GM21447 (cell line): ENCODE measurements at regions not wholly inside any gene's neighbourhood (a gene's known extent, or its start where the extent isn't known, plus 50 kb on each side); places are given as distances from the start of the nearest gene placed in this dataset.
"Not testable (repeated sequence)": the region's sequence is repeated elsewhere in the genome, so short reads cannot be mapped to it uniquely, and the experiment has no call there.

Source experiments
- ATAC-seq: cut with Tn5 transposase; IDR thresholded peaks from one replicate; pipeline ENCODE4 v1.9.1; 2021; ENCODE audit not compliant: unreplicated experiment

DNA sequence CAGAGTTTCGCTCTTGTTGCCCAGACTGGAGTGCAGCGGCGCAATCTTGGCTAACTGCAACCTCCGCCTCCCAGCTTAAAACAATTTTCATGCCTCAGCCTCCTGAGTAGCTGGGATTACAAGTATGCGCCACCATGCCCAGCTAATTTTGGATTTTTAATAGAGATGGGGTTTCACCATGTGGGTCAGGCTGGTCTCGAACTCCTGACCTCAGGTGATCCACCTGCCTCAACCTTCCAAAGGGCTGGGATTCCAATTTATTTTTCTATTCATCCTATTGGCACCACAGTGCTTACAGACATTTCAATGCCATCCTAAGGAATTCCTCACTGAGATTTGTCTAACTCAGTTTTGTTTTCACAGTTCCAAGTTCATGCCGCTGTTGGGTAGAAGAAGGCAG is 98.3 kb upstream of the EGLN3 start:
- ATAC-seq = not testable (repeated sequence)

DNA sequence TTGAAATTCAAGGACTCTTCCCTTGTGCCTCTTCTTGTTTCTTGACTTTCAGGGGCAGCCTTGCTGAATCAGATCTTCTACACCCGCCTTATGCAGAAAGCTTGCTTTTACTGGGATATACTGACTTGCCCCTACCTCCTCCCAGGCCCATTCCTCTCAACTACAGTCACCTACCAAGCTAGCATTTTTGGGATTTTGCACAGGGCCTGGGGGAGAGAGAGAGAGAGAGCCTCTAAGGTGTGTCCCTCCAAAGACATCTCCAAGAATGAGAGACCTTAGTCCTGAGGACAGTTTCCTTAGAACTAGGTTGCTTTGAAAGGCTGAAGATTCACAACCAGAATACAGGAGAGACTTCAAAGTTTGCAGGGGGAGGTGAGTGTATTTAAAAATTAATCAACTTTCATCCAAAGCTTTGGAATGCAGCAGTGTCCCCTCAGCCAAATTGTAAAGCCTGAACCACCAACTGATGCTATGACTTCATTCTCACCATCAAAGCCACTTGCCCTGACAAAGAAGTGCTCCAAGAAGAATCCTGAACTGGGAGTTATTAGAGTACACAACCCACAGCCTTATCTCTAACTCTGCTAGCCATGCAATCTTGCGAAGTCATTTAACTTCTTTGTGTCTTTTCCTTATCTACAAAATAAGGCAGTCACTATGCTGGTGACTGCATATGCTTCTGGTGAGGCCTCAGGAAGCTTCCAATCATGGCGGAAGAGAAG is 96.1 kb upstream of the EGLN3 start:
- ATAC-seq = no peak

DNA sequence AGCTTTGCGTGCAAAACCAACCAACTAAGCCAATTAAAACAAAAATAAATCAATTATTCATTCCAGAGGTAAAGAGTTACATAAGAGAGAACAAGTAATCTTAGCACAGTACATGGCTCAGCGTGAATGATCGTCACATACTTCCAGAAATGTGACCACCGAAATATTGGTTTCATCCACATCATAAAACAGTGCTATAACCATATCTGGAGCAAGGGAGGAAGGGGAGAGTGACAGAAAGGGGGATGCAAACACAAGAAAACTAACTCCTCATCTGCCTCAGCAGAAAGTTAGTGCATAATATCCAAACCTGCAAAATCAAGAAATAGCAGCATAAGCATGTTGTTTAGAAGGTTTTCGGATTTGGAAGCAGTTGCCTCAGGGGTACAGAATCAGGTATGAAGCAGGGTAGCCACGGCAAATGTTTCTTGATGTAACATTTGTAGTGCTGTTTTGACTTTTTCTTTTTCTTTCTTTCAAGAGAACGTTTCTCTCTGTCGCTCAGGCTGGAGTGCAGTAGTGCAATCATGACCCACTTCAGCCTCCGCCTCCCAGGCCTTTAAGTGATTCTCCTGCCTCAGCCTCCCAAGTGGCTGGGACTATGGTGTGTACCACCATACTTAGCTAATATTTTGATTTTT is 93.9 kb upstream of the EGLN3 start:
- ATAC-seq = no peak

DNA sequence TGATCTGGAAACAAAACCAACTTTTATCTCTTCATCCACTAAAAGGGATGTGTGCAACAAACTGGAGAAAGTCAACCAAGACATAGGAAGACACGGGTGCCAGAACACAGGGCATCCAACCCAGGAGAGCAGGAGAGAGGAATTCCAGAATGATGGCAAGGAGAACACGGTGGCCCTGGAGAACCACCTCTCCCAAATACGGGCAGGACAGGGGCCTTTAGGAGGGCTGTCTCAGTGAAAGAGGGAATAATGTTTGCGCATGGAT is 93.4 kb upstream of the EGLN3 start:
- no peak for ATAC-seq

DNA sequence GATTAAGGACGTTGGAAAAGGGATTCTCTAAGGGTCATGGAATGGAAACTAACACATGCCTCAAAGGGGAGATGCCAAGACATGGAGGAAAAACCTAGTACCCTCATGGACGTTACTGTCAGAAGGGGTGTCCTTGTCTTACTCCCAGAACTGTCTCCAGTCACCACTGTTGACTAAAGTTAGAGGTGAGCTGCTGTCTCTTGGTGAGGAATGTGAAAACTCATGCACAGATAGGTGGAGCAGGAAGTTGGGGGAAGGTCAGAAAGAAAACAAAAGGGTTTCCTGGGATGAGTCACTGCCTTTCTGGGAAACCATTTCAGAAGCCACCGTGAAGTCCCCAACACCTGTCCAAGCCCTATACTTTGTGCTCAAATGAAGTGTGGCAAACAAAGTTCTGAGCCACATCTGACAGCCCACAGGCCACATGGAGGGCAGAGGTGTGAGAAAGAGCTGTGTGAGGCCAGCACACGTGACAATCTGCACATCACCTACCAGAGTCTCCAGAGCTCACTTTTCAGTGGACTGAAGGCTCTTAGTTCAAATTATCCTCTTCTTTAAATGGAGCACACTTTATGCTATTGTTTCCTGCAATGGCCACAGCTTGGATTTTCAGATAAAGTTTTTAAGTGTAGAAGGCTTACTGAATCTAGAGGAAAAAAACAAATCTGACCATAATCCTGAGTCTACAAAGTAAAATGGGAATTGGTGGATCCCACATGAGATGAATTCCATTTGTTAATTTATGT is 92.9 kb upstream of the EGLN3 start:
- peak; percentile 94 for ATAC-seq

DNA sequence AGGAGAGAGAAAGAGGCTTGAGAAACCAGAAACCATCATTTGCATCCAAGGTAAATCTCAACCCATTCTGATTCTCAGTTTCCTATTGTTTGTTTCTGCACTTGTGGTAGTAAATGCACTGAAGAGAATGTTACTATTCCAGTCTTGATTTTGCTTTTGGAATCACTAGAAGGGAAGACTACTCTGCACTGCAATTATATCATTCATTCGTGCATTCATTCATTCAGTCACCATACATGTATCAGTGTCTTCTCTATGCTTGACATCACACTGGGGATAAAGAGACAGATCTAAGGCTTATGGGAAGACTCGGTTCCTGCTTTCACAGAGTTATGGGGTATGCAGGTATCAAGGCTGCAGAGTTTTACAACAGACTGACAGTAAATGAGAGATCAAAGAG is 90.3 kb upstream of the EGLN3 start:
- no peak for ATAC-seq

DNA sequence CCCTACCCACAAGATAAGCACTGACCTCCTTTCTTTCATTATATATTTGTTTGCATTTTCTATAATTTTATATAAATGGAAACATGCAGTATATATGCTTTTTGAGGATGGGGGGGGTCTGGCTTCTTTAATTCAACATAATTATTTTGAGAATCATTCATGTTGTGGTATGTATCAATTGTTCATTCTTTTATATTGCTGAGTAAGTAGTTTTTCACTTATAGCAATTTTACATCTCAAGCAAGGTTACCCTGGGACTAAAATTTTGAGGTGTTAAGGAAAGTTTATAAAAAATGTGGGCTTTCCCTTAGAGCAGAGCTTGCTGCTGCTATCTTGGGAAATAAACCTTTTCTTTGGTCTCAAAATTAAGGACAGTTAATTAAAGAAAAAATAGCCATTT is 89.9 kb upstream of the EGLN3 start:
- ATAC-seq = no peak

DNA sequence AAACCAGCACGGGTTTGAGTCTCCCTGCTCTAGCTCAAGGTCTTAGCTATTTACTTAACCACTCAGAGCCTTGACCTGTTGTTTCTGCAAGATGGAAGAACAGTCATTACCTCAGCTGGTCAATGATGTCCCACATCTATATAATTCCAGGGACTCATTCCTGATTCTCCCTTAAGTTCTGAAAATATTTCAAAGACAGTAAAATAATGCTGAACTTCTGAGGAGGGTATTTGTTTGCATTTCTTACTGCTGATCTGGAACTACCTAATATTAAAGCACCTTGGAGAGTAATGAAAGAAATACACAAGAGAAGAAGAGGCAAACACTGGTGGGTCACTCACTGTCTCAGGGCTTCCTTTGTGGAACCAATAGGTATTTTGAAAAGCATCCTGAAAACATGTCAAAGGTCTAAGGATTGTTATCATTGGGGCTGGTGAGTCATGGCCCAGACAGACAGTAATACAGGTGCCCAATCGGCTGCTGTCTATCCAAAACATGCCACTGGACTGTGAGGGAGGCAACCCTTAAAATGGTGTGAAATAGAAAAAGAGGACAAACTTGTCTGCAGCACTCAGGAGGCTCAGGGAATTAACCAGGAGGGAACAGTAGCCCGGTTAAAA is 88.7 kb upstream of the EGLN3 start:
- ATAC-seq = no peak

DNA sequence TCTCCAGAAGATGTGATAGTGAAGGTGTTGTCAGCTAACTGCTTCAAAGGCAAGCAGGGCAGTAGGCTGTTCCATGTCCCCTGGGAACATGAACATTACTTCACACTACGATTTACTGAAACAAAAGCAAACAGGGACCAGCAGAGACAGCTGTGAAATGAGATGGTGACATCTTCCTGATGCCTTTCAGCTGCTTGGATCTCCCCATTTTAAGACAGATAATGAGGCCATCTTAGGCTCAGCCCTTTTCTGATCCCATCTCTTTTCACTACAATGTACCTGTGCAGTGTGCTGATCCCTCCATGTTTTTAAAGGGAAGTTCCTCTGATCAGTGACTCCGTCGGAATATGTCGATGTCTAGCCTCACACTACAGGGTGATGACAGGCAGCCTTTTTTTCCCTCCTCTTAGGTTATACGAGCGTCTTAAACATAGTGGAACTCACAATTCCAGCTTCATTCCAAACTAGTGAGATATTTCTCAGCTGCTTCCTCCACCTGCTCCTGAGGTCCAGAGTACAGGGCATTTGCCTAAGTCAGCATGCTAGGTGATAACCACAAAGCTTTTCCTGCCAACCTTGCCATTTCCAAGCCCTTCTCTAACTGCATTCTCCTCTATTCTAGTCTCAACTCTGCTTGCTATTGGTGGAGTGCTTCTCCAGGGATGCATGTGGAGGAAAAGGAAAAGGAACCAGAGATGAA is 87.6 kb upstream of the EGLN3 start:
- no peak for ATAC-seq

DNA sequence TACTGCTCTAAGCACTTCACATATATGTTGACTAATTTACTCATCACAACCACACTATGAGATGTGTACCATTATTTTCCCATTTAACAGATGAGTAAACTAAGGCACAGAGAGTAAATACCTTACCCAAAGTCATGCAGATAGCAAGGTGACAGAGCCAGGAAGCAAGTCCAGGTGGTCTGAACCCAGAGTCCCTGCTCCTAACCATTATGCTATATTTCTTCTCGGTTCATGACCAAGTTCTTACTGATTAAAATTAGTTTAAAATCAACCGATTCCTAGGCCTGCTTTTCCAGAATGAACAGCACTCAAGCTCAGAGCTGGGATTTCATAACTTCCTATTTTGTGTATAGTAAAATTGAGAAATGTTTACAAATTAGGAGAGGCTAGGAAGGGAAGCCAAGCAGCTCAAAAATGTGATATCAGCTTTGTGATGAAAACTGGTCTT is 85.5 kb upstream of the EGLN3 start:
- no peak for ATAC-seq

DNA sequence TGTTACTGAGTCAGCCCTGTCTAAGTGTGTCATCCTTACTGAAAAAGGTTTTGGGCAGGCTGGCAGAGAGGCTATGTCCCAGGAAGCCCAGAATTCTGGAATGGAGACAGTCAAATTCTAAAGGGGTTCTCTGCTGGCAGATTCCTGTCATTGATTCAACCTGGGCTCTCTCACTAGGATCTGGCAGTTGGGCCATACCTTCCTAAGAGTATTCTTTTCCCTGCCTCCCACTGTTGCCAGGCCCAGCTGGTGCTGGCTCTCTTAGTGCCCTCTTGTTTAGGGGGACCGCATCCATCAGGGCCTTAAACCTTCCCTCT is 85.0 kb upstream of the EGLN3 start:
- ATAC-seq = no peak

DNA sequence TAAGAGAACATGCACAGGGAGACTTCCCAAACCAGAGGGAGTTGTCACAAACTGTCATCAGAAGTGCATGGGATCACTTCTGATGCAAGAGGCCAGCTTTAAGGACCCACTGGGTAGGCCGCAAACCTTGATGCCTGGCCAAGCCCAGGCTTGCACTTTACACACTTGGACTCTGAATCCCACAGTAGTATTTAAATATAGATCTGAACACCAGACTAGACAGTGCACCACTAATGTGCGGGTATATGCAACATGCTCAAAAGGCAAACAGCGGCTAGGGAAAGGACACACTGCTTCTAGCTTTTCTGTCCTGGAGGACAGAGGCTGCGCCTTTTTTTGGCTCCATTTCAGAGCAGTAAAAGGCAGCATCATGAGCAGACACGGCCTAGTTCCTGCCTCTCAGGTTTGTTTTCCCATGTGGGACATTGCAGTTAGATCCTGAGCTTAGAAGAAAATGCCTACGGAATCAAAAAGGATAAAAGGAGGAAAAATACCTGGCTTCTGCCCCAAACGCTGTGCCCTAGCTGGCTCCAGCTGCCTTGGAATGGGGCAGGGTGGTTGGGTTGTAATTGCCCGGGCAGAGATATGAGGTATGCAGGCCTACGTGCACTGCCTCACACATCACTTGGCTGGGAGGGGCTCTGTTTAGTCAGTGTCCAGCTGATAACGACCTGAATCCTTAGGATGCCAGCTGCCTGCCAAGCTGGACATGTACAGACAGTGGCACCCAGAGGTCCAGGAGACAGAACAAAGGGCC is 84.5 kb upstream of the EGLN3 start:
- no peak for ATAC-seq

DNA sequence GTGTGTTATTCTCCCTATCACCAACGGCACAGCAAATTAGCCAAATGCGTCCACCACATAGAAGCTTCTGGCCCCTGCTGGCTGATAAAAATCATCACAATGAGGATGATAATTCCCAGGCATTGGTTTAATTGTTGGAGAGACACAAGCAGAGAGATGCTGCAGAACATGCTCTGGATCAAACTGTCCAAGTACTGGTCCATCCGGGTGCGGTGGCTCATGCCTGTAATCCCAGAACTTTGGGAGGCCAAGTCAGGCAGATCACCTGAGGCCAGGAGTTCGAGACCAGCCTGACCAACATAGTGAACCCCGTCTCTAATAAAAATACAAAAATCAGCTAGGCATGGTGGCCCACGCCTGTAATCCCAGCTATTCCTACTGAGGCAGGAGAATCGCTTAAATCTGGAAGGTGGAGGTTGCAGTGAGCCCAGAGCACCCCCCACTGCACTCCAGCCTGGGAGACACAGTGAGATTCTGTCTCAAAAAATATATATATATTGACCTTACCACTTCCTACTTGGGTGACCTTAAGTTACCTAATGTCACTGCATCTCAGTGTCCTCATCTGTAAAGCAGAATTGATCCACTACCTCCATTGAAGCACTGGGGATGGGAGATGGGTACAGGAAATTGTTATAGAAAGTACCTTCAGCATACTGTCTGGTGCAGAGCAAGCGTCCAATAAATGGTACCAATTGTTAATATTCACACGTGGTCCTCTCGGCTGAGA is 83.7 kb upstream of the EGLN3 start:
- no peak for ATAC-seq

DNA sequence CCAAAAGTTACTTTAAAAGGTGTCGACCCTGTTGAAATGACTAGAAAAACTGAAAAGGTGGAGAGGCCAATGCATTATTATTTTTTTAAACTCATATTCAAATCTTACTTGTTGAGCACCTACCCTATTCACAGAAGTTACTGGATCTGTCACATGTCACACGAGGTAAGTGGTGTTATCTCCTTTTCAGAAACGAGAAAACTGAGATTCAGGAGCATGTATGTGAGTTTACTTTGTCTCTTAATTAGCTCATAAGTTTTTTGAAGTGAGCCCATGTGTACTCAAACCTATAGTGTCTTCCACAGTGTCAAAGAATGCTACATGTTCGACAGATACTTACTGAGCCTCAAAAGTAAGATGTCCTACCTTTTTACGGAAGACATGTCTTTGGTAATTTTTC is 81.8 kb upstream of the EGLN3 start:
- no peak for ATAC-seq

DNA sequence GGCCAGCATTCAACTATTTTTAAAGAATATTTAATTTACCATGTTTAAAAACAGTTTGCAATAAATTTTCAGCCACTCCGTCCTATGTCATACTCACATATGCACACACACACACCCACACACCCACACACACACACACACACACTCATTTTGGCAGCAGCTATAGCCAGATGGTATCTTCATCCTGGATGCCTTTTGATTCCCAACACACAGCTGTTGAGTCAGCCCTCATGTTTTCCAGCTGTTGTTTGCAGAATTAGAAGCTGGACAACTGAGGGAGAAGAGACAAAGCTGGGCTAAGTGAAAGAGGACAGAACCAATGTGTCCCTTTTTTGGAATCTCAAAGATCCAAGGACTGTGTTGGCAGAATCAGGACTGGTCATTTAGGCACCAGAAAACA is 80.0 kb upstream of the EGLN3 start:
- ATAC-seq = no peak

DNA sequence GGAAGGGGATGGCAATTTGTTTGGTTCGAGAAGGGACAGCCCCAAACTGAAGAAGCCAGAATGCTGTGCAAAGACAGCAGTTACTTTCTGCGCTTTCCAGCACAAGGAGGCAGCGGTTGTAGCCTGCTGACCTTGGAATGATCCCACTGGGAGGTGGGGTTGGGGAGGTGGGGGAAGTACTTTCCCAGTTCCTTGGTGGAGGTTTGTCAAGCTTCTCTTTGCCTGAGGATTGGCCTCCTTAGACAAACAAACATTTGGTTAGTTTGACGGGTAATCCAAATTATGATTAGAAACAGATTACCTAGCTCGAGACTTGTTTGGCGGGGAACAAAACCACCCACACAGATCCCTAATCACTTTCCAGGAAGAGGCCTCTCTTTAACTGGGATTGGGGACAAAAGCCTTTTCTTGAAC is 79.1 kb upstream of the EGLN3 start:
- ATAC-seq = no peak

DNA sequence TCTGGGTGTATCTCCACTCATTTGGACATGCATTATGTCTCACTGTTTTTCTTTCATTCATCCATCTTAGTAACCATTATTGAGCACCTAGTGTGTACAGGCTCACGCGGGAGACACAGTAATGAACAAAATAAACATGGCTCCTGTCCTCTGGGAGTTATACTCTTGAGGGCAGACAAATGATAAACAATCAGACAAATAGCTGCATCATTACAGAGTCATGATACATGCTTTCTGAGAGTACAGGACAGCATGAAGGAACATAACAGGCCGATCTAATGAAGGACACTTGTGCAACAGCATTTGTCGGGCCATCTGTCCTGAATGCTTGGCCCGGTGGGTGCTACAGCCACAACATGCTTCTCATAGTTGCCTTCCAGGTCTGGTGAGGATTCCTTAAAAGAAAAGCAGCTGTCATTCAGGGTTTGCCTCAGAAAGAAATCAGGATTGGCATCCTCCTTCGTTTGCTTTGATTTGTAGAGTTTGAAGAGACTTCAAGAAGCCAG is 77.2 kb upstream of the EGLN3 start:
- no peak for ATAC-seq

DNA sequence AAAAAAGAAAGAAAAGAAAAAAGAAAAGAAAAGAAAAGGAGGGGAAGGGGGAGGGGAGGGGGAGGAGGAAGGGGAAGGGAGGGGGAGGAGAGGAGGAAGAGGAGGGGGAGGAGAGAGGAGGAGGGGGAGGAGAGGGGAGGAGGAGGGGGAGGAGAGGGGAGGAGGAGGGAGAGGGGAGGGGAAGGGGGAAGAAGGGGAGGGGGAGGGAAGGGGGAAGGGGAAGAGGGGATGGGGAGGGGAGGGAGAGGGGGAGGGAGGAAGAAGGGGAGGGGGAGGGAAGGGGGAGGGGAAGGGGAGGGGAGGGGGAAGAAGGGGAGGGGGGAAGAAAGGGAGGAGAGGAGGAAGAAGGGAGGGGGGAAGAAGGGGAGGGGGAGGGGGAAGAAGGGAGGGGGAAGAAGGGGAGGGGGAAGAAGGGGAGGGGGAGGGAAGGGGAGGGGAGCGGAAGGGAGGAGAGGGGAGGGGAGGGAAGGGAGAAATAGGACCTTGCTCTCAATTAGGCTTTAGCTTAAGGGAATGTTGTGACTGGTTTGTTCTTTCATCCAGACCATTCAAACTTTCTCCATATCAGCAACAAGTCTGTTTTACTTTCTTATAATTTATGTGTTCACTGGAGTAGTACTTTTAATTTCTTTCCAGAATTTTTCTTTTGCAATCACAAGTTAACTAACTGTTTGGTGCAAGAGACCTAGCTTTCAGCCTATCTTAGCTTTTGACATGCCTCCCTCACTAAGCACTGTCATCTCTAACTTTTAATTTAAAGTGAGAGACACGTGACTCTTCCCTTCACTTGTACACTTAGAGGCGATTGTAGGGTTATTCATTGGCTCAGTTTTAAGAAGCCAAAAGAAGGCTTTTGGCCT is 76.5 kb upstream of the EGLN3 start:
- no peak for ATAC-seq
